NCI-H2107 treated with DMSO at 0.1 percent for 48 hours (cell line): ENCODE measurements at regions not wholly inside any gene's neighbourhood (a gene's known extent, or its start where the extent isn't known, plus 50 kb on each side); places are given as distances from the start of the nearest gene placed in this dataset.
"Not testable (repeated sequence)": the region's sequence is repeated elsewhere in the genome, so short reads cannot be mapped to it uniquely, and the experiment has no call there.

ENCODE experiments used
- DNase-seq: peaks from one replicate; lab custom pipeline; 2025; ENCODE audit not compliant: unreplicated experiment; lab: John Stamatoyannopoulos, UW

DNA sequence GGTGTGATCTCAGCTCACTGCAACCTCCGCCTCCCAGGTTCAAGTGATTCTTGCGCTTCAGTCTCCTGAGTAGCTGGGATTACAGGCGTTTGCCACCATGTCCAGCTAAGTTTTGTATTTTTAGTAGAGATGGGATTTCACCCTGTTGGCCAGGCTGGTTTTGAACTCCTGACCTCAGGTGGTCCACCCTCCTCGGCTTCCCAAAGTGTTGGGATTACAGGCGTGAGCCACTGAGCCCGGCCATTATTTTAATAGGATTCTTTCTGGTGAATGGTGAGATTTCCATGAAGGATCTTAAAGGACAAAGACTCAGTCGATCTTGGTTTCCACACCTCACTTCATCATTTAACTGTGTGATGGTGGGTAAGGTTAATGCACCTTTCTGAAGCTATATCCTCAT, 183.8 kb upstream of the ZNF217 start:
- not testable (repeated sequence) for DNase-seq

DNA sequence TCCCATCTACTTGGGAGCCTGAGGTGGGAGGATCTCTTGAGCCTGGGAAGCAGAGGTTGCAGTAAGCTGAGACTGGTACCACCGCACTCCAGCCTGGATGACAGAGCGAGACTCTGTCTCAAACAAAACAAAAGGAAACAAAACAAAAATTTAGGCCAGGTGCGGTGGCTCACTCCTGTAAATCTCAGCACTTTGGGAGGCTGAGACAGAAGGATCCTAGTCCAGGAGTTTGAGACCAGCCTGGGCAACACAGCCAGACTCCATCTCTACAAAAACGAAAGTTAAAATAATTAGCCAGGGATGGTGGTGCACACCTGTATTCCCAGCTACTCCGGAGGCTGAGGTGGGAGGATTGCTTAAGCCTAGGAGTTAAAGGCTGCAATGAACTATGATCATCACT, 183.2 kb upstream of the ZNF217 start:
- no peak for DNase-seq

DNA sequence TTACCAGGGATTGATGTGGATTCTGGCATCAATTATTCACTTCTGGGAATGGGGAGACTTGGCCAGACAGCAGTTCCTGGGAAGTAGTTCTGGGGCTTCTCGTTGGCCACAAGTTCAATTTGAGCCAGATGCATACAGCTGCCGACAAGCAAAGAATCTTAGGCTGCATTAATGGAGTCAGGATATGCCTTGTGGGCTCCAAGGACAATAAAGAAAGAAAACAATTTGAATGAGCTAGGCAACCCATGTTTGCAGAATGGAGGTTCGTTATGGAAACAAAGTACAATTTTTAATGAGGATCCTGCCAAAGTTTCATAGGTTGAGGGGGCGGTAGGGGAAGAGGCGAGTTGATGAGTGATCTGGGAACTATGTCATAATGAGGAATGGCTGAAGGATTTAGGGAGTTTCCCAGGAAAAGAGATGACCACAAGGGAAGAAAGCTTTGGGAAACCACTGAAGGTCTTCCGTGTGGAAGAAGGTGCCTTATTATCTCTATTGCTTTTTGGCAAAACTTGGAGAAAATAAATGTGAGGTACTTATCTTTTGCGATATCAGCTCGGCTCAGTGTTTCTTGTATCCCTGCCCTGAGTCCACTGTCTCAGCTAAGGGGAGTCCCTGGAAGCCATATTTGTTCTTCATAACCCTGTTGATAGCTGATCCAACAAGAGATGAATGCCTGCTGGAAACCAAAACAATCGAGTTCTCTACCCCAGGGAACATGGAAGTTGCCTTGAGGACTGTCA, 181.0 kb upstream of the ZNF217 start:
- no peak for DNase-seq

DNA sequence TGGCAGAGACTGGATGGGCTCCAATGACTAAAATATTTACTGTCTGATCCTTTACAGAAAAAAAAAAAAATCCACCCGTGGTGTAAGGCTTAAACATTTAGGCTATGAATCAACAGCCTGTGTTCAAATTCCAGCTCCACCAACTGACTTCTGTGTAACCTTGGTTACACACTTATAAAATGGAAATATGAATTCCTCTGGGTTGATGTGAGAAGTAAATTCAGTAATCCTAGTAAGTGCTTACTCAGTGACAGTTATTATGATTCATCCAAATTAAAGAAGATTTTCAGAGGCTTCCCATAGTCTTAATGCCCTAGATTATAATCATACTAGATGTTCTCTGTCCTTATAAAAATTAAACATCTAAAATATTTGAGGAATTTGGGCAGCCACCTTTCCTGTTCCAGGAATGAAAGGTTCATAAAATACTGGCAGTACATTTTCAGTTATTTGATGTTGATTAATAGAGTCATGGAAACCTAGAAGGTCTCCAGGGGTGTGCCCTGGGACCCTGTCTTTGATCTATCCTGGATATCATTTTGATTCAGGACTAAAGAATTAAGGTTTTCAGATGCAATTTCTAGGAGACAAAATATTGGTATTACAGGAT, 180.3 kb upstream of the ZNF217 start:
- no peak for DNase-seq

DNA sequence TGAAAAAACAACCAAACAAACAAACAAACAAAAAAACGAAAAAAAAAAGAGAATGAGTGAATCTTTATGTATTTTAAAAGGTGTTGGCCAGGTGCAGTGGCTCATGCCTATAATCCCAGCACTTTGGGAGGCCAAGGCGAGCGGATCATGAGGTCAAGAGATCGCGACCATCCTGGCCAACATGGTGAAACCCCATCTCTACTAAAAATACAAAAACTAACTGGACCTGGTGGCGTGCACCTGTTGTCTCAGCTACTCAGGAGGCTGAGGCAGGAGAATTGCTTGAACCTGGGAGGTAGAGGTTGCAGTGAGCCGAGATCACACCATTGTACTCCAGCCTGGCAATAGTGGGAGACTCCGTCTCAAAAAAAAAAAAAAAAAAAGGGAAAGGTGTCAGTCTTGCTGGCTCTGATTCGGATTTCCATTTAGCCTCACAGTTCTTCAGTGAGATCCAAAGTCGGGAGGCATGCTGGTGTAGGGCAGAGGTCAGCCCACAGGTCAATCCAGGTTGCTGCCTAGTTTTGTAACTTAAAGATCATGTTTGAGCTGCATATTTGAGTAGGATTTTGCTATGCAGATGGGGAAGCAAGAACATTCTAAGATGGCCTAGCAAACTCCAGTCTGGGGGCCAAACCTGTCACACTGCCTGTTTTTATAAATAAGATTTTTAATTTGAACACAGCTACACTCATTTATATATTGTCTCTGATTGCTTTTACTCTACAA, 179.6 kb upstream of the ZNF217 start:
- not testable (repeated sequence) for DNase-seq

DNA sequence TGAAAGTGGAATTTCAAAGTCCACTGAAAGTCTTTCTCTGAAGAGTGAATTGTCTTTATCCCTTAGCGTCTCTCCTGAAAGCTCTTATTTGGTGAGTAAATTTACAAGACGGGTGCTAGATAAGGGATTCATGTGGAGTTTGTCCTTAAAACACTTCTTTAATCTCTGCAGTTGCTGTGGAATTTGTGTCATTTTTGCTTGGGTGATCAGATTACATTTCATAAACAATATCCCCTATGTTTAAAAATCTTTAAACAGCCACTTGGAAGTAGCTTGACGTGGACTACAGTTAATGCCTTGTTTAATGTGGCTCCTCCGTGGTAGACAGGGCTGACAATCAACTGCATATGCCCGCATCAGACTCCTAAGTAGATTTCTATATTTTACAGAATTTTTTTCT, 175.4 kb upstream of the ZNF217 start:
- DNase-seq, result no peak

DNA sequence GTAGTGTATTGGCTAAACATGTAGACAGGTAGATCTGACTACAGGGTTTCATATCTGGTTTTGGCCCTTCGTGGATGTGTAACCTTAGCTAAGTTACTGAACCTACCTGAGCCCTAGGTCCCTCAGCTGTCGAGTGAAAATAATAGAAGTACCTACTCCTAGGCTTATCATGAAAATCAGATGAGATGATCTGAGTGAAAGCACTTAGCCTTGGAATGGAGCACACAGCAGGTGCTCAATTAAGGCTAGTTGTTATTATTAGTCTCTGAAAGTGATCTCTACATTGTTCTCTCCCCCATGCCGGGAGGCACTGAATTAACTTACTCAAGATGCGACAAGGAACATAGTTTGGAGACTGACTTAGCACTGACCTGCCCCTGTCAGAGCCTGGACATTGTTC, 174.7 kb upstream of the ZNF217 start:
- no peak for DNase-seq

DNA sequence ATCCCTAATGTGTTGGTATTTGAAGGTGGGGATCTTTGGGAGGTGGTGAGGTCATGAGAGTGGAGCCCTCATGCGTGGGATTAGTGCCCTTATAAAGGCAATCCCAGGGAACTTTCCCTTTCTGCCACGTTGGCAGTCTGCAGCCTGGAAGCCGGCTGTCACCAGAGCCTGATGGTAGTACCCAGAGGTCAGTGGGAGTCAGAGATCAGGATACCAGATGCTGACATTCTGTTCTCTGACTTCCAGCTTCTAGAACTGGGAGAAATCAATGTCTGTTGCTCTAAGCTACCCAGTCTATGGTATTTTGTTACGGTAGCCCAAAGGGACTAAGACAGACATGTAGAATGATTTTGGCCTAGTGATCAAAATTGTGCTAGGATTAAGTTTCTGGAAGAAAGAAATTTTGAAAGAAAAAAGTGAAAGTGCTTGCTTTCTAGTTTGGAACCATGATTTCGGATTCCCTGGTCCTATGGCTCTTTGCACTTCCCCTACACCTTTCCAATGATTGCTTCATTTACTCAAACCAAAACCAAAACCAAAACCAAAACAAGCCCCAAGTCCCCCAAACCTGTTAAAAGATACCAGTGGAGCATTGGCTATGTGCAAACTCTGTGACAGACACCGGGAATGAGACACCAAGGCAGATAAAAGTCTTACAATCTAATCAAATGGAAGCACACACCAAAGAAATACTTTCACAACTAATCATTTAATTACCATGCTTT, 173.7 kb upstream of the ZNF217 start:
- no peak for DNase-seq

DNA sequence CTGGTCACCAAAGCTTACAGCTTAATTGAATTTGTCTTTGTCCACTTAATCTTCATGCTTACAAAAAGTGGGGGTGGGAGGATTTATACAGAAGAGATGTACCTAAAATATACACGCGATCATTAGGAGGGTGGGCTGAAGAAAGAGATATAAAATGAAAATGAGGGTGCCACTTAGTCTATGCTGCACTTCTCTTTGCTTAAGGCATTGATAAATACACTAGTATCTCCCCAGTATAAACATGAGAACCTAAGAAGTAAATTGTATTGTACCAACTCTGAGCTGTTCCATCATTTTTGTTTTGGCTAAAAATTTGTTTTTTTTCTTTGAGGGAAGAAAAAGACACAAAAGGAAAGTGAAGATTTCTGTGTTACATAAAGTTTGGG, 170.8 kb upstream of the ZNF217 start:
- no peak for DNase-seq

DNA sequence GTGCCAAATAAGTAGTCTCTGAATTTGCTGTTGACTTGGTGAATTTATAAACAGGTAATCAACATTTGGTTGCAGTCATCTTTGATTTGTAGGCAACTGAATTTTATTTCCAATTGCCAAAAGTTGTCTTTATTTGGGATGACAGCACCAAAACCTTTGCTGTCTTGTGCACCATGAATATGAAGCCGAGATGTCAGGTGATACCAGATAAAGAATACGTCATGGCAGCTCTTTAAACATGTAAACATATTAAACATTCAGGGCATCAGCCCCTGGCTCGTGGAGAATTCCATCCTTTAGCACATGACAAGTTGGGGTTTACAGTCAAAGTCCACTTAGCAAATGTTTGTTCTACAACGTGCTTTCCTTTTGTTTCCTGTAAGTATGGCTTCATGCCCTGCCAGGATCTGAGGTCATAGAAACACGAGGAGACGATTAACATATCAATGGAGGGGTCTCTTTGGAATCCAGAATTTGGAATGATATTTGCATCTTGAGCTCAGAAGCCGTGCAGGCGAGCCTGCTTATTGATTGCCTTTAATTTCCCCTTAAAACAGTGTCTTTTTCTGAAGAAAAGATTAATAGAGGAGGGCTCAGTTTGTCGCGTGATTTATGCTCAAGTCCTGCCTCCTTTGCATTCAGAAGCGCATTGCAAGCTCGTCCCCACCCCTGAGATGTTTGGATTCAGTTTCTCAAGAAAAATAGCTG, 170.2 kb upstream of the ZNF217 start:
- peak; percentile 88 for DNase-seq

DNA sequence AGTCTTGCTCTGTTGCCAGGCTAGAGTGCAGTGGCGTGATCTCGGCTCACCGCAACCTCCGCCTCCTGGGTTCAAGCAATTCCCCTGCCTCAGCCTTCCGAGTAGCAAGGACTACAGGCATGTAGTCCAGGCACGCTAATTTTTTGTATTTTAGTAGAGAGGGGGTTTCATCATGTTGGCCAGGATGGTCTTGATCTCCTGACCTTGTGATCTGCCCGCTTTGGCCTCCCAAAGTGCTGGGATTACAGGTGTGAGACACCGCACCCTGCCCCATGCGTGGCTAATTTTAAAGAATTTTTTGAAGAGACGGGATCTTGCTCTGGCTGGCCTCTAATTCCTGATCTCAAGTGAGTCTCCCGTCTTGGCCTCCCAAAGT, 168.8 kb upstream of the ZNF217 start:
- DNase-seq, result not testable (repeated sequence)

DNA sequence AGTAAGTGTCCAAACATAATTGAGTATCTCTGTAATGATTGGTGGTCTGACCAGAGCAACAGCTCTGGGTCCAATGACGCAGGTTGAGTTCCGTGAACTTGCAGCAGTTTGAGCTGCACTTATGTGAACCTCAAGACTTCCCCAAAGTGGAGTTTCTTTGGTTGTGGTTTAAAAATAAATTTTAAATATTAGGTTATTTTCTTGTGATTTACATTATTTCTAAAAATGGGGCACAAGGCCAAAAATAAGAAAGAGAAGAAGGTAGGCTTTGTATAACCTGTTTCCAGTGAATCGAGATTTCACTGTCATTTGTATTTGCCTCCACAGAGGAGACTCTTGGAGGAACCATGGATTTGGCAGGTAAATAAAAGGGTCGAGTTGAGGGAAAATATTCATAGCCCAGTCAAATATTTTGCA, 166.4 kb upstream of the ZNF217 start:
- no peak for DNase-seq

DNA sequence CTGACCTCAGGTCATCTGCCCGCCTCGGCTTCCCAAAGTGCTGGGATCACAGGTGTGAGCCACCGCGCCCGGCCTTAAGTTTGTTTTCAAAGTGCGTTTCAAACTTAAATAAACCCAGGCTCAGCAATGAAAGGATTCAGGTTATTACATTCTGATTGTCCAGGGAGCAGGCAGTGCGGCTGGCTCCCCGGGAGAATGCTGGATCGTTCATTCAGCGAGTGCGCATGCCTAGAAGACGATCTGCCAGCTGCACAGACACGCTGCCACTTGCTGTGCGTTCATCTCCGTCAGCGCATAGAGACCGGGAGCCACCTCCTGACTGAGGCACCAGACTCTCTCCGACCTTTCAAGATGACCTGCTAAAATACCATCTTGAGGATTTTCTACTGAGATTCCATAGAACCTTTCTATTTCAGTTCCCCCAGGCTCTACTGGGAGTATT, 163.9 kb upstream of the ZNF217 start:
- no peak for DNase-seq

DNA sequence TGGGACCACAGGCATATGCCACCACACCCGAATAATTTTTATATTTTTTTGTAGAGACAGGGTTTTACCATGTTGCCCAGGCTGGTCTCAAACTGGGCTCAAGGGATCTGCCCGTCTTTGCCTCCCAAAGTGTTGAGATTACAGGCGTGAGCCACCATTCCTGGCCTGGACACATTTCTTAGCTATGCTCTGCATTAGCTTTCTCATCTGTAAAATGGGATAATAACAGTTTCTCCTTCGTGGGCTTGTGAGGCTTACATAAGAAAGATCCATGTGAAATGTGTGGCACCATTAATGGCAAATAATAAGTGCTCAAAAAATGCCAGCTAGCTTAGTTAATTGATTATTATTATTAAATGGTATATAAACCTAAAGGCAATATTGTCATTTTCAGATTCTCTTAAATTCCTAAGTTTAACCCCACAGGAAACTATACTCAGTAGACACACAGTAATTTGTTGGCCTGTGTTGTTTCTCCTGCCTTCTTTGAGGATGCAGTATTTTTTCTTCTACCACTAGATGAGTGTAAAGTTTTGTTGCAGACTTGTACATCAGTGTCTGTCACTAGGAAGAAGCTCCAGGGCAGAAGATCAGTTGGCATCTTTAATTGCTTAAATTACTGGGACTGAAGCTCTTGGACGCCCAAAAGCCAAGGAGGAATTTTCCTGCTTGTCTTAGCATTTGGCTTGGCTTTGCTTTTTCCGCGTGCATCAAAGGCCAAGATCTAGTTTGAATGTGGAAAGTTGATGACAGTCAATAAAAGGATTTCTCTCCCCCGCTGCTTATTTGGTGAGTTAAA, 162.3 kb upstream of the ZNF217 start:
- DNase-seq, result no peak

DNA sequence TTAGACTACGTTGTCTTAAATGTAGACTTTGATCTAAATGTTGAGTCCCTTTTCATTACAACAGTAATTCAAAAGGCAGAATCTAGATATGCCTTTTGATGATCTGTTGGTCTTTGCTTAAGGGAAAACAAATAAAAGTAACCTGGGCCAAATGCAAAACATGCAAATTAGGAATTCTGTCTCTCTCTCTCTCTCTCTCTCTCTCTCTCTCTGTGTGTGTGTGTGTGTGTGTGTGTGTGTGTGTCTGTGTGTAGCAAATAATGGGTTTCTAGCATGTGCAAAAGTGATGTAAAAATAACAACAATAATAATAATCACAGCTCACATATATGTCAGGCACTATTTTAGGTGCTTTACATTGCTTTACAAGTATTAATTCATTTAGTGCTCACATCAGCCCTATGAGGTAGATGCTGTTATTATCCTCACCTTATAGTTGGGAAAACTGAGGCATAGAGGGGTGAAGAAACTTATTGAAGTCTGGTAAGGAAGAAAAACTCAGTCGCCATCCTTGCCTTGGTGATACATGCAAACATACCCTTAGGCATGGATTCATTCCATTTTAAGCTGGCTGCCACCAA, 160.3 kb upstream of the ZNF217 start:
- DNase-seq, result no peak

DNA sequence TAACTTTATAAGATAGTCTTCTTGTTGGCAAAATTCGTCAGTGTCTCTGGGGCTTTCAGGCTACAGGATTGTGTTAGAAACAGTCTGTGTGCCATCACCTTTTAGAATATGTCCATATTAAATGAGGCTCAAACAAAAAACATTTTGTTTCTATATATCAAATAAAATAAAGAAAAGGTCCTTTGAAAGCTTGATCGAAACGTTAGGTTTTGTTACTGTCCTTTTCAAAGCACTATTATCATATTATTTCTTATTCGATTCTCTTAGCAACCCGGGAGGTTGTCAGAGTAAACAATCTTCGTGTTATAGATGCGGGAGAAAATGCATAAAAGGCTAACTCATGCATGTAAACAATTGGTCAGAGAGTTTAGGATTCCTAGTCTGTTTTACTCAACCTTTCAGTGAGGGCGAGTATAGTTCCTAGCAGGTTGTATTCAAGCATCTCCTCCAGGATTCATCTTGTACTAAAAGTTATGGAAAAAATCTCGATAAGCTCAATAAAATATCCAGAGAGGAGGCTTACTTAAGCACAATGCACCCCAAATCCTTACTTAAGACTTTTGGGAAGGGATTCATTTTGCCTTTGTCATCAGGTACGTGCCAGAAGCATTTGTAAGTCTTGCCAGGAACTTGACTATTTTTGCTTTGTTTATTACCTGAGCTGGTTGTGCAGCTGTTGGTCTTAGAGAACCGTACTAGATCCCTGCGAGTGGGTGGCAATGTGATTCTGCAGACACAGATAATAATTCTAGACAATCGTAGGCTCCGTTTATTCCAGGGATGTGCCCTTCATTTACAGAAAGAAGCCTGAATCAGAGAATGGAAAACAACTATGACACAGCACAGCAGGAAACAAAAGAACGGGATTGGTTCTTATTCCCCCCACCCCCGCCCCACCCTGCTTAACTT, 159.6 kb upstream of the ZNF217 start:
- DNase-seq, result peak; percentile 85

DNA sequence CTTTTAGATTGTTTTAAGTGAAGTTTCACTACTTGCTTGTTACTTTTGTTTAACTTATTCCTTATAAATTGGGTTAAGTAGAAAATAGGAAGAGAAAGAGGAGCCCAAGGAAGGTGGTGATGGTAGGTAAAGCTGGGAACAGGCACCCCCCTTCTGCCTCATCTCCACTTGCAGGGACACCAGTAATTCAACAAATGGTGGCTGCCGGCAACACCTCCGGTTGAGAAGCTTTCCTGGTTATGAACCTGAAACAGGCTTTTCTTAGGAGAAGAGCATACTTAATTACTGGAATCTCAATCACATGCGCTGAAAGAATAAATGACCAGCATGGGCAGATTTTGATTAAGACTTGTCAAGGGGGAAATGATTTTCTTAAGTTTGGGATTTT, 158.9 kb upstream of the ZNF217 start:
- DNase-seq, result no peak

DNA sequence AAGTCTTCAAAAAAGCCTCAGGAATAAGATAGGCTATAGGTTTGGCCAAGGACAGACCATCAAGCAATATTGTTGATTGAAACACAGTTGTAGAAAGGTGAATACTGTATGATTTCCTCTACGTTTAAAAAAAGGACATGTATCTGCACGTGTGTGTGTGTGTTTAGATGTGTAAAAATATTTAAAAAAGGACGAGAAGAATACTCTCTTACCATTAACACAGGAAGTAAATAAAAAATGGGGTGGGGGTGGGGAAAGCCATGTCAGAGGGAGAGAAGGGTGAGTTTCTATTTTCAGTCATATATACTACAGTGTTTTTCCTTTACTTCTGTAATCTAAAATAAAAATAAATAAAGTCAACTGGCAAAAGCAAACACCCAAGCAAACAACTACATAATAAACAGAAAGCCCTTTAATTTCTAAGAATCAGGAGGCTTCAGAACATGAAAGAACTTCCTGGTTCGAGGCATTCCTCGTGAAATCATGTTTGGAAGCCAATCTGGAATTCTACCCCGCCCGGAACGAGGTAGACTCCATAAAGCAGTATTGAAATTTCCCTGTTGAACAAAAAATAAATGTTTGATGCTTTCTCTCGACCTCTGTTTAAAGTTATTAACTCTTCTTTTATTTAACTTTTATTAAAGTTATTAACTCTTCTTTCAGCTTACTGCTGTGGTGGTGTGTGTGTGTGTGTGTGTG, 158.1 kb upstream of the ZNF217 start:
- DNase-seq, result no peak
